HEK293 (cell line): ENCODE measurements at regions not wholly inside any gene's neighbourhood (a gene's known extent, or its start where the extent isn't known, plus 50 kb on each side); places are given as distances from the start of the nearest gene placed in this dataset.

Experiments used
- CTCF ChIA-PET: fragments of 350-600 bp; formaldehyde crosslinking; extraction: SDS; loops from one replicate; lab custom pipeline; 2021; ENCODE audit warnings: antibody characterized with exemption; lab: Yijun Ruan, JAX
- POLR2A ChIA-PET: fragments of 300-600 bp; formaldehyde crosslinking; extraction: SDS; loops from one replicate; lab custom pipeline; 2020; ENCODE audit warnings: antibody characterized with exemption, inconsistent platforms; lab: Yijun Ruan, JAX
- H3K27ac ChIP-seq: fragments of 200-500 bp; sonication (Bioruptor generic); 2 replicates; pipeline ENCODE4 v1.5.1; 2014; ENCODE audit warnings: low read depth, low read length, control low read depth, inconsistent platforms; ENCODE audit errors: extremely low read depth
- H3K36me3 ChIP-seq, 2 experiments: fragments of 200-500 bp in 1 of 2; sonication (Bioruptor generic) in 1 of 2; 1 replicate in 1 of 2; 2 replicates in 1 of 2; pipeline ENCODE4 v1.5.1; 2014 to 2017; ENCODE audit warnings: inconsistent platforms in 2 of 2, low read length in 2 of 2; ENCODE audit not compliant: control insufficient read depth in 2 of 2, insufficient read depth in 1 of 2
- H3K4me1 ChIP-seq: fragments of 200-500 bp; sonication (Bioruptor generic); 2 replicates; pipeline ENCODE4 v1.5.1; 2014; ENCODE audit warnings: mild to moderate bottlenecking, low read length, inconsistent platforms; ENCODE audit not compliant: control insufficient read depth, insufficient read depth
- H3K4me3 ChIP-seq: 2 replicates; pipeline ENCODE4 v1.5.1; 2011; ENCODE audit warnings: low read depth, mild to moderate bottlenecking, control low read depth, low read length, moderate library complexity
- H3K9me3 ChIP-seq: fragments of 200-500 bp; sonication (Bioruptor generic); 2 replicates; pipeline ENCODE4 v1.5.1; 2014; ENCODE audit warnings: low read depth, low read length, inconsistent platforms; ENCODE audit not compliant: control insufficient read depth, insufficient read depth
- GLIS1 ChIP-seq: fragments of 450-650 bp; formaldehyde crosslinking; IDR thresholded peaks from 2 replicates; pipeline ENCODE4 v1.5.1; 2016; ENCODE audit warnings: missing biosample characterization, missing genetic modification characterization
- OSR2 ChIP-seq: fragments of 450-650 bp; formaldehyde crosslinking; IDR thresholded peaks from 2 replicates; pipeline ENCODE4 v1.5.1; 2016; ENCODE audit warnings: missing biosample characterization, missing genetic modification characterization
- SCRT2 ChIP-seq: fragments of 450-650 bp; formaldehyde crosslinking; IDR thresholded peaks from 2 replicates; pipeline ENCODE4 v1.5.1; 2016; ENCODE audit warnings: missing biosample characterization, missing genetic modification characterization
- SP7 ChIP-seq: fragments of 450-650 bp; formaldehyde crosslinking; IDR thresholded peaks from 2 replicates; pipeline ENCODE4 v1.5.1; 2016; ENCODE audit warnings: missing biosample characterization, missing genetic modification characterization
- YY2 ChIP-seq: fragments of 450-650 bp; formaldehyde crosslinking; IDR thresholded peaks from 2 replicates; pipeline ENCODE4 v1.5.1; 2016; ENCODE audit warnings: missing biosample characterization, missing genetic modification characterization
- ZBTB1 ChIP-seq: fragments of 450-650 bp; formaldehyde crosslinking; IDR thresholded peaks from 2 replicates; pipeline ENCODE4 v1.5.1; 2016; ENCODE audit warnings: missing biosample characterization, missing genetic modification characterization
- ZNF274 ChIP-seq, 2 experiments: fragments of 200-500 bp in 1 of 2; fragments of 450-650 bp in 1 of 2; sonication (Bioruptor generic) in 1 of 2; formaldehyde crosslinking in 1 of 2; IDR thresholded peaks; 2 replicates each; pipeline versions ENCODE4 v1.5.1 to v1.6.1; 2014 to 2016; ENCODE audit warnings: borderline replicate concordance in 1 of 2, inconsistent platforms in 1 of 2, low read length in 1 of 2, missing biosample characterization in 1 of 2, missing genetic modification characterization in 1 of 2
- ZNF311 ChIP-seq: fragments of 450-650 bp; formaldehyde crosslinking; IDR thresholded peaks from 2 replicates; pipeline ENCODE4 v1.5.1; 2017; ENCODE audit warnings: missing biosample characterization, missing genetic modification characterization, borderline replicate concordance
- ZNF354C ChIP-seq: fragments of 450-650 bp; formaldehyde crosslinking; IDR thresholded peaks from 2 replicates; pipeline ENCODE4 v1.5.1; 2016; ENCODE audit warnings: missing biosample characterization, missing genetic modification characterization, low read depth, borderline replicate concordance
- ZNF394 ChIP-seq: fragments of 450-650 bp; formaldehyde crosslinking; IDR thresholded peaks from 2 replicates; pipeline ENCODE4 v1.5.1; 2016; ENCODE audit warnings: missing biosample characterization, missing genetic modification characterization, mild to moderate bottlenecking, moderate library complexity, borderline replicate concordance
- ZNF501 ChIP-seq: fragments of 450-650 bp; formaldehyde crosslinking; IDR thresholded peaks from 2 replicates; pipeline ENCODE4 v1.5.1; 2016; ENCODE audit warnings: missing biosample characterization, missing genetic modification characterization
- ZNF548 ChIP-seq: fragments of 450-650 bp; formaldehyde crosslinking; IDR thresholded peaks from 2 replicates; pipeline ENCODE4 v1.5.1; 2016; ENCODE audit warnings: missing biosample characterization, missing genetic modification characterization
- ZNF600 ChIP-seq: fragments of 450-650 bp; formaldehyde crosslinking; IDR thresholded peaks from 2 replicates; pipeline ENCODE4 v1.5.1; 2016; ENCODE audit warnings: missing biosample characterization, missing genetic modification characterization
- ZNF610 ChIP-seq: fragments of 450-650 bp; formaldehyde crosslinking; IDR thresholded peaks from 2 replicates; pipeline ENCODE4 v1.5.1; 2016; ENCODE audit warnings: missing biosample characterization, missing genetic modification characterization, borderline replicate concordance
- ZNF629 ChIP-seq: fragments of 450-650 bp; formaldehyde crosslinking; IDR thresholded peaks from 2 replicates; pipeline ENCODE4 v1.5.1; 2017; ENCODE audit warnings: missing biosample characterization, missing genetic modification characterization
- ZNF704 ChIP-seq: fragments of 450-650 bp; formaldehyde crosslinking; IDR thresholded peaks from 2 replicates; pipeline ENCODE4 v1.5.1; 2016; ENCODE audit warnings: missing biosample characterization, missing genetic modification characterization
- TF ChIP-seq, protein P1 (sequence below): fragments of 450-650 bp; formaldehyde crosslinking; IDR thresholded peaks from 2 replicates; pipeline ENCODE4 v1.5.1; 2017; ENCODE audit warnings: missing biosample characterization, missing genetic modification characterization
- TF ChIP-seq, protein P2 (sequence below): fragments of 450-650 bp; formaldehyde crosslinking; IDR thresholded peaks from 2 replicates; pipeline ENCODE4 v1.5.1; 2016; ENCODE audit warnings: missing biosample characterization, missing genetic modification characterization, low read depth
- TF ChIP-seq, protein P3 (sequence below): fragments of 450-650 bp; formaldehyde crosslinking; IDR thresholded peaks from 2 replicates; pipeline ENCODE4 v1.5.1; 2016; ENCODE audit warnings: missing biosample characterization, missing genetic modification characterization, borderline replicate concordance

- TF ChIP-seq, protein P1, sequence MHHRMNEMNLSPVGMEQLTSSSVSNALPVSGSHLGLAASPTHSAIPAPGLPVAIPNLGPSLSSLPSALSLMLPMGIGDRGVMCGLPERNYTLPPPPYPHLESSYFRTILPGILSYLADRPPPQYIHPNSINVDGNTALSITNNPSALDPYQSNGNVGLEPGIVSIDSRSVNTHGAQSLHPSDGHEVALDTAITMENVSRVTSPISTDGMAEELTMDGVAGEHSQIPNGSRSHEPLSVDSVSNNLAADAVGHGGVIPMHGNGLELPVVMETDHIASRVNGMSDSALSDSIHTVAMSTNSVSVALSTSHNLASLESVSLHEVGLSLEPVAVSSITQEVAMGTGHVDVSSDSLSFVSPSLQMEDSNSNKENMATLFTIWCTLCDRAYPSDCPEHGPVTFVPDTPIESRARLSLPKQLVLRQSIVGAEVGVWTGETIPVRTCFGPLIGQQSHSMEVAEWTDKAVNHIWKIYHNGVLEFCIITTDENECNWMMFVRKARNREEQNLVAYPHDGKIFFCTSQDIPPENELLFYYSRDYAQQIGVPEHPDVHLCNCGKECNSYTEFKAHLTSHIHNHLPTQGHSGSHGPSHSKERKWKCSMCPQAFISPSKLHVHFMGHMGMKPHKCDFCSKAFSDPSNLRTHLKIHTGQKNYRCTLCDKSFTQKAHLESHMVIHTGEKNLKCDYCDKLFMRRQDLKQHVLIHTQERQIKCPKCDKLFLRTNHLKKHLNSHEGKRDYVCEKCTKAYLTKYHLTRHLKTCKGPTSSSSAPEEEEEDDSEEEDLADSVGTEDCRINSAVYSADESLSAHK (tag by site-specific recombination): no peak
- TF ChIP-seq ZNF354C (tag by site-specific recombination) (no peak), ZBTB1 (no peak), GLIS1 (tag by site-specific recombination) (no peak), ZNF548 (no peak), ZNF610 (tag by site-specific recombination) (no peak), SCRT2 (tag by site-specific recombination) (no peak)
Observed at GRCh38 chr7:113790025-113790424, 128.8 kb downstream of the PPP1R3A start (continued).

DNA sequence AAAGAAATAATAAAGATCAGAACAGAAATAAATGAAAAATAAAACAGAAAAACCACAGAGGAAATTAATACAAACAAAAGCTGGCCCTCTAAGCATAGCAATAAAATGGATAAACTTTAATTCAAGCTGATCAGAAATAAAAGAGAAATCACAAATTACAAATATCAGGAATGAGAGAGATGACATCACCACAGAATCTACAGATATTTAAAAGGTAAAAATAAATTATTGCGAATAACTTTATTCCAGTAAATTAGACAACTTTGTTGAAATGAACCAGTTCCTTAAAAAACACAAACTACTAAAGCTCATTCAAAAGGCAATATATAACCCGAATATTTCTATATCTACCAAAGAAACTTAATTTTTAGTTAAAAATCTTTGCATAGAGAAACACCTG, 131.7 kb downstream of the PPP1R3A start:
- Histone ChIP-seq H3K4me1 (no peaks in the 10 kb centered on the region), H3K4me3 (no peak overlapping the region), H3K9me3 (no peaks in the 10 kb centered on the region)
- TF ChIP-seq, protein P2, sequence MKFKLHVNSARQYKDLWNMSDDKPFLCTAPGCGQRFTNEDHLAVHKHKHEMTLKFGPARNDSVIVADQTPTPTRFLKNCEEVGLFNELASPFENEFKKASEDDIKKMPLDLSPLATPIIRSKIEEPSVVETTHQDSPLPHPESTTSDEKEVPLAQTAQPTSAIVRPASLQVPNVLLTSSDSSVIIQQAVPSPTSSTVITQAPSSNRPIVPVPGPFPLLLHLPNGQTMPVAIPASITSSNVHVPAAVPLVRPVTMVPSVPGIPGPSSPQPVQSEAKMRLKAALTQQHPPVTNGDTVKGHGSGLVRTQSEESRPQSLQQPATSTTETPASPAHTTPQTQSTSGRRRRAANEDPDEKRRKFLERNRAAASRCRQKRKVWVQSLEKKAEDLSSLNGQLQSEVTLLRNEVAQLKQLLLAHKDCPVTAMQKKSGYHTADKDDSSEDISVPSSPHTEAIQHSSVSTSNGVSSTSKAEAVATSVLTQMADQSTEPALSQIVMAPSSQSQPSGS: peak; percentile 51
- TF ChIP-seq ZNF274 (IDR thresholded peaks at IDR 0.05; ENCODE audit: low read length): no peak
- TF ChIP-seq ZNF274 (tag by site-specific recombination; IDR thresholded peaks at IDR 0.05; ENCODE audit: borderline replicate concordance): no peak
- no peak for TF ChIP-seq ZNF311 (tag by site-specific recombination)
- TF ChIP-seq ZNF704 (tag by site-specific recombination): no peak
- TF ChIP-seq SP7: no peak
- TF ChIP-seq, protein P3, sequence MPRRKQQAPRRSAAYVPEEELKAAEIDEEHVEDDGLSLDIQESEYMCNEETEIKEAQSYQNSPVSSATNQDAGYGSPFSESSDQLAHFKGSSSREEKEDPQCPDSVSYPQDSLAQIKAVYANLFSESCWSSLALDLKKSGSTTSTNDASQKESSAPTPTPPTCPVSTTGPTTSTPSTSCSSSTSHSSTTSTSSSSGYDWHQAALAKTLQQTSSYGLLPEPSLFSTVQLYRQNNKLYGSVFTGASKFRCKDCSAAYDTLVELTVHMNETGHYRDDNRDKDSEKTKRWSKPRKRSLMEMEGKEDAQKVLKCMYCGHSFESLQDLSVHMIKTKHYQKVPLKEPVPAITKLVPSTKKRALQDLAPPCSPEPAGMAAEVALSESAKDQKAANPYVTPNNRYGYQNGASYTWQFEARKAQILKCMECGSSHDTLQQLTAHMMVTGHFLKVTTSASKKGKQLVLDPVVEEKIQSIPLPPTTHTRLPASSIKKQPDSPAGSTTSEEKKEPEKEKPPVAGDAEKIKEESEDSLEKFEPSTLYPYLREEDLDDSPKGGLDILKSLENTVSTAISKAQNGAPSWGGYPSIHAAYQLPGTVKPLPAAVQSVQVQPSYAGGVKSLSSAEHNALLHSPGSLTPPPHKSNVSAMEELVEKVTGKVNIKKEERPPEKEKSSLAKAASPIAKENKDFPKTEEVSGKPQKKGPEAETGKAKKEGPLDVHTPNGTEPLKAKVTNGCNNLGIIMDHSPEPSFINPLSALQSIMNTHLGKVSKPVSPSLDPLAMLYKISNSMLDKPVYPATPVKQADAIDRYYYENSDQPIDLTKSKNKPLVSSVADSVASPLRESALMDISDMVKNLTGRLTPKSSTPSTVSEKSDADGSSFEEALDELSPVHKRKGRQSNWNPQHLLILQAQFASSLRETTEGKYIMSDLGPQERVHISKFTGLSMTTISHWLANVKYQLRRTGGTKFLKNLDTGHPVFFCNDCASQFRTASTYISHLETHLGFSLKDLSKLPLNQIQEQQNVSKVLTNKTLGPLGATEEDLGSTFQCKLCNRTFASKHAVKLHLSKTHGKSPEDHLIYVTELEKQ (tag by site-specific recombination): no peak
- TF ChIP-seq OSR2 (tag by site-specific recombination): no peak
- no peak for TF ChIP-seq ZNF394 (tag by site-specific recombination)
- TF ChIP-seq, all 188 proteins: peak for 1
- CTCF ChIA-PET: no interaction called here
- no peaks in the 10 kb centered on the region for H3K36me3 ChIP-seq
- no peak overlapping the region for H3K27ac ChIP-seq
- POLR2A ChIA-PET: no interaction called here

DNA sequence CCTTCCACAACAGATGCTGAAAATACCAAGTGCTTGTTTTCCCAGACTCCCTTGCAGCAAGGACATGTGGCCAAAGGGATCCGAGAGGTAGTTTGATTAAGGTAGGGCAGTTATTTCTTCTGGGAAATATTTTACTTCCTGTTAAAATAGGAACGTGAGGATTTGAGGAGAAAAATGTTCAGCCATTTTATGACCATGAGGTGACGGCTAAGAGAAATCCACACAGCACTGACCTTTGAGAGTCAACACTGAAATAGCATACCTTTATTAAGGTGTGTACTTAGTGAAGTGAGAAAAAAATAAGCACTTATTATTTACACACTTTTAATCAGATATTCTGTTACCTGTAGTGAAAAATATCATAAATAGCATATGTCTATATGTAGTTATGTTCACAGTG, 133.9 kb downstream of the PPP1R3A start:
- H3K36me3 ChIP-seq: no peaks in the 10 kb centered on the region
- no peak for TF ChIP-seq ZNF629
- TF ChIP-seq ZNF501 (tag by site-specific recombination): no peak
- no peak for TF ChIP-seq GLIS1 (tag by site-specific recombination)
- no peak for TF ChIP-seq YY2 (tag by site-specific recombination)
- no peak for TF ChIP-seq ZNF600
- no peaks in the 10 kb centered on the region for H3K9me3 ChIP-seq
- POLR2A ChIA-PET: no interaction called here
- no peaks in the 10 kb centered on the region for H3K4me1 ChIP-seq
- CTCF ChIA-PET: no interaction called here
- no peak overlapping the region for H3K27ac ChIP-seq
- no peak overlapping the region for H3K4me3 ChIP-seq
